Uterus (tissue), 3 donors: ENCODE measurements at regions not wholly inside any gene's neighbourhood (a gene's known extent, or its start where the extent isn't known, plus 50 kb on each side); places are given as distances from the start of the nearest gene placed in this dataset.

Experiments
- DNase-seq, 2 donors: peaks; one replicate each; pipeline ENCODE4 v3.0.0-alpha.2; 2019 to 2020
- H3K27ac ChIP-seq, 2 donors: fragments of 200-600 bp; sonication (generic); 1 replicate in 1 of 2; 2 replicates in 1 of 2; pipeline ENCODE4 v1.5.1; 2016 to 2018
- H3K27me3 ChIP-seq, 2 donors: fragments of 200-600 bp; sonication (generic); one replicate each; pipeline ENCODE4 v1.5.1; 2018 to 2019; ENCODE audit warnings: control low read depth in 1 of 2
- H3K36me3 ChIP-seq, 2 donors: fragments of 200-600 bp; sonication (generic); one replicate each; pipeline ENCODE4 v1.5.1; 2019; ENCODE audit warnings: control low read depth in 1 of 2
- H3K4me1 ChIP-seq, 2 donors: fragments of 200-600 bp; sonication (generic); one replicate each; pipeline ENCODE4 v1.5.1; 2018 to 2019; ENCODE audit warnings: control low read depth in 1 of 2
- H3K4me3 ChIP-seq, 2 donors: fragments of 200-600 bp; sonication (generic); 1 replicate in 1 of 2; 2 replicates in 1 of 2; pipeline ENCODE4 v1.5.1; 2018 to 2019; ENCODE audit warnings: mild to moderate bottlenecking in 1 of 2
- H3K9me3 ChIP-seq, 2 donors: fragments of 200-600 bp; sonication (generic); one replicate each; pipeline ENCODE4 v1.5.1; 2019; ENCODE audit warnings: control low read depth in 1 of 2
- CTCF ChIP-seq, 4 experiments: fragments of 200-600 bp in 2 of 4; fragments of 450-650 bp in 2 of 4; sonication (generic) in 2 of 4; IDR thresholded peaks; one replicate each; pipeline ENCODE4 v1.5.1; 2016 to 2019; ENCODE audit warnings: antibody characterized with exemption in 4 of 4, mild to moderate bottlenecking in 2 of 4, moderate library complexity in 1 of 4
- POLR2A ChIP-seq, 2 donors: fragments of 450-650 bp; IDR thresholded peaks; one replicate each; pipeline ENCODE4 v1.6.1; 2016; ENCODE audit warnings: antibody characterized with exemption in 2 of 2, mild to moderate bottlenecking in 1 of 2, moderate library complexity in 1 of 2
- intact Hi-C: fragments of 100-400 bp; cut with DNase I; formaldehyde crosslinking; loops from one replicate; pipeline ENCODE4 v1.15.1; 2023; ENCODE audit warnings: low total_unique reads
- donor health status: DM: yes; HTN: yes; CAD: no.

GRCh38 chr14:56417173-56417572 is 162.4 kb upstream of the TMEM260 start:
- H3K4me3 ChIP-seq = no peak overlapping the region
- H3K27ac ChIP-seq = no peak overlapping the region
- H3K27me3 ChIP-seq = no peaks in the 10 kb centered on the region
- no peak for DNase-seq
- no peaks in the 10 kb centered on the region for H3K9me3 ChIP-seq
- intact Hi-C loops = no loop called here
- H3K4me1 ChIP-seq = no peaks in the 10 kb centered on the region
- no peaks in the 10 kb centered on the region for H3K36me3 ChIP-seq
- TF ChIP-seq CTCF (IDR thresholded peaks at IDR 0.05) (no peak), POLR2A (IDR thresholded peaks at IDR 0.05) (no peak)

- no peak for DNase-seq
- TF ChIP-seq POLR2A (IDR thresholded peaks at IDR 0.05) (no peak), CTCF (IDR thresholded peaks at IDR 0.05) (no peak)
- Histone ChIP-seq H3K27ac (no peak overlapping the region), H3K36me3 (no peaks in the 10 kb centered on the region), H3K27me3 (no peaks in the 10 kb centered on the region), H3K9me3 (no peaks in the 10 kb centered on the region), H3K4me3 (no peak overlapping the region), H3K4me1 (no peaks in the 10 kb centered on the region)
- intact Hi-C loops = no loop called here
Measured at GRCh38 chr14:56419750-56420149, 159.8 kb upstream of the TMEM260 start.

DNA sequence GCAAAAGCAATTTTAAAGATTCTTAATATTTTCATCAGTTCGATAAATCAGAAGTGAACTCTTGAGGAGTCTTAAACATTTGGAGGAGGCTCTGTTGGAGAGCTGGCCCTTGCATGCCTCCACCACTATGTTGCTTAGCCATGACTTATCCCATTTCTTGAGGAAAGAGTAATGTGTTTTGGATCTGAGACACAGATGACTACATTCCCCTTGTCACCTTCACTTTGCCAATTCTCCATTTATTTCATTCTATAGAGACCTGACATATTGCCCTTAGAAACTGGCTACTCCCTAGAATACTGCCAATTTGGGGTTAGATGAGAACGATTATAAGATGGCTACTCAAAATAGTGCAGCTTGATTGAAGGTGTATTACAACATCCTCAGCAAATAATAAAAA is 157.4 kb upstream of the TMEM260 start:
- intact Hi-C loops = no loop called here

DNA sequence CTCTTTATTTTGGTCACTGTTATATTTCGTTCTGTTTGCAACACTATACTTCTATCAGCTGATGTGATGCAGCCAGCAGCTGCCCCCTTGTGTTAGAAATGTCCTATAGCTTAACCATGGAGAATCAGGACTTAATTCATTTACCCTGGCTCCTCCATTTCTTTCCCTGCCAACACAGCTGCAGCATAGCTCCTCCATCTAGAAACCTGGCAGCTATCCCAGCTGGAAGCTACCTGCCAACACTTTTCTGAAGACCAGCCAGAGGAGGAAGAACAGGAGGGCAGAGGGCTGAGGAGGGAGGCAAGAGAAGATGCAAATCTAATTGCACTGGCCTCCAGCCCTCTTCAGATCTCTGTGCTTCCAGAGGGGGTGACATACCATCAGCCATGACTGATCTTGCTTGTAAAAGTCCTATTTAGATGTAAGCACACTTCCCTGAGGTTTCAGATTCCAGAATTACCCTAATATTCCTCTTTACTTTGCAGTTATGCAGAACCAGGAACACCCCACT is 156.8 kb upstream of the TMEM260 start:
- peak; percentile 53 to 70 for DNase-seq
- no peak overlapping the region for H3K27ac ChIP-seq
- intact Hi-C loops = no loop called here
- H3K4me3 ChIP-seq = no peak overlapping the region
- TF ChIP-seq POLR2A (IDR thresholded peaks at IDR 0.05) = no peak
- TF ChIP-seq CTCF (IDR thresholded peaks at IDR 0.05) = peak; percentile 73 to 76 (median 74)
- no peaks in the 10 kb centered on the region for H3K9me3 ChIP-seq
- no peaks in the 10 kb centered on the region for H3K4me1 ChIP-seq
- no peaks in the 10 kb centered on the region for H3K27me3 ChIP-seq
- no peaks in the 10 kb centered on the region for H3K36me3 ChIP-seq

More for the DNA sequence above, 157.4 kb upstream of the TMEM260 start:
- no peak for DNase-seq
- Histone ChIP-seq H3K9me3 (no peaks in the 10 kb centered on the region), H3K4me3 (no peak overlapping the region), H3K27ac (no peak overlapping the region), H3K36me3 (no peaks in the 10 kb centered on the region), H3K4me1 (no peaks in the 10 kb centered on the region), H3K27me3 (no peaks in the 10 kb centered on the region)
- TF ChIP-seq POLR2A (IDR thresholded peaks at IDR 0.05) = no peak

DNA sequence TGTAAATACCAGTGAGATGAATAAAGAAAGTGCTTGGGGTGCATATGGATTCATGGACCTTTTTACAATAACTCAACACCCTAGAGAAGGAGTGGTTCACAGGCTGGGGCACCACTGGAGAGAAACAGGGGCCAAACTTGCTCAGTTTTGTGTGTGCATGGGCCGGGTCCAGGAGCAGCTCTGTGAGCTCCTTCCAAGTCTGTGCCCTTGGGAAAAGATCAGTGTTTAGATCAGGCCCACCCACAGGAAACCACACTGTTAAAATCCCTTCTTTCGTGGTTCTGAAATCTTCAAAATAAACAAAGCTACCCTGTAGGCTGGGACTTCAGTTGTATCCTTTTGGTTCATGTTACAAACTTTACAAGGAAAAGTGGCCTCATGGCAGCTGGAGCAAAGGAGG is 156.1 kb upstream of the TMEM260 start:
- intact Hi-C loops = no loop called here
- TF ChIP-seq POLR2A (IDR thresholded peaks at IDR 0.05) = no peak
- TF ChIP-seq CTCF (IDR thresholded peaks at IDR 0.05) = no peak
- no peak overlapping the region for H3K4me3 ChIP-seq
- no peaks in the 10 kb centered on the region for H3K9me3 ChIP-seq
- no peaks in the 10 kb centered on the region for H3K4me1 ChIP-seq
- H3K27ac ChIP-seq = no peak overlapping the region
- no peaks in the 10 kb centered on the region for H3K27me3 ChIP-seq
- H3K36me3 ChIP-seq = no peaks in the 10 kb centered on the region
- DNase-seq = no peak

DNA sequence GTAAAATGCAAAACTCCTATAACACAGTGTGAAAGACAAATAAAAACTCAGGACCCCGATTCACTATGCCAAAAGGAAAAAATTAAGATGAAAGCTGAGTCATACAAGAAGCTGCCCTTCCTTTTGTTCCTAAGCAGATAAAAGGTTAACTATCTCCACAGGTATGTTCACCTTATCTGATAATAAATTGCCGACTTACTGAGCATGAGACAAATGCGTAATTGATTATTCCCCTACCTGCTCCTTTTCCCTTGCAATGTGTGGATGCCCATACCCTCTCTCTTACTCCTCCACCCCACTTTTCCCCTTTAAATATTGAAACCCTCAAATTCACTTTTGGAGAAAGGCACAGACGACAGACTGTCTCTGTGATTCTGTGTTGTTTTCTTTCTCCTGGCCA is 148.6 kb upstream of the TMEM260 start:
- H3K4me3 ChIP-seq = no peak overlapping the region
- H3K4me1 ChIP-seq = no peaks in the 10 kb centered on the region
- intact Hi-C loops = no loop called here
- no peaks in the 10 kb centered on the region for H3K36me3 ChIP-seq
- DNase-seq = no peak
- H3K27ac ChIP-seq = no peak overlapping the region
- TF ChIP-seq POLR2A (IDR thresholded peaks at IDR 0.05) (no peak), CTCF (IDR thresholded peaks at IDR 0.05) (no peak)
- H3K27me3 ChIP-seq = no peaks in the 10 kb centered on the region
- no peaks in the 10 kb centered on the region for H3K9me3 ChIP-seq
